GM23338 (cell line): ENCODE measurements at regions not wholly inside any gene's neighbourhood (a gene's known extent, or its start where the extent isn't known, plus 50 kb on each side); places are given as distances from the start of the nearest gene placed in this dataset.

Experiments used
- CREB1 ChIP-seq: fragments of 250-450 bp; sonication (Bioruptor Pico); IDR thresholded peaks from 2 replicates; pipeline ENCODE4 v1.5.0; 2020; ENCODE audit warnings: low read depth, mild to moderate bottlenecking, moderate library complexity
- EZH2 ChIP-seq: fragments of 200-600 bp; sonication (generic); IDR thresholded peaks from one replicate; pipeline ENCODE4 v1.8.0; 2017; ENCODE audit warnings: antibody characterized with exemption, mild to moderate bottlenecking, low read depth; ENCODE audit not compliant: unreplicated experiment
- EZH2phosphoT487 ChIP-seq: fragments of 200-600 bp; sonication (generic); IDR thresholded peaks from one replicate; pipeline ENCODE4 v1.8.1; 2018; ENCODE audit warnings: antibody characterized with exemption; ENCODE audit not compliant: unreplicated experiment
- NANOG ChIP-seq: IDR thresholded peaks from 2 replicates; pipeline ENCODE4 v1.6.1; 2016; ENCODE audit warnings: antibody characterized with exemption, borderline replicate concordance
- POLR2AphosphoS5 ChIP-seq: IDR thresholded peaks from 2 replicates; pipeline ENCODE4 v1.6.1; 2016; ENCODE audit warnings: antibody characterized with exemption, low read depth
- STAT1 ChIP-seq: IDR thresholded peaks from one replicate; pipeline ENCODE4 v1.6.1; 2016; ENCODE audit warnings: antibody characterized with exemption; ENCODE audit not compliant: unreplicated experiment
- TF ChIP-seq, protein P1 (sequence below), 2 experiments: fragments of 200-600 bp in 1 of 2; sonication (generic) in 1 of 2; conservative IDR thresholded peaks; 2 replicates each; pipeline versions ENCODE4 v1.5.1 to v1.6.1; 2016 to 2017; ENCODE audit warnings: antibody characterized with exemption in 2 of 2, low read depth in 2 of 2, mild to moderate bottlenecking in 2 of 2, moderate library complexity in 1 of 2
- TF ChIP-seq, protein P2 (sequence below): IDR thresholded peaks from one replicate; pipeline ENCODE4 v1.6.1; 2018; ENCODE audit warnings: antibody characterized with exemption; ENCODE audit not compliant: unreplicated experiment

DNA sequence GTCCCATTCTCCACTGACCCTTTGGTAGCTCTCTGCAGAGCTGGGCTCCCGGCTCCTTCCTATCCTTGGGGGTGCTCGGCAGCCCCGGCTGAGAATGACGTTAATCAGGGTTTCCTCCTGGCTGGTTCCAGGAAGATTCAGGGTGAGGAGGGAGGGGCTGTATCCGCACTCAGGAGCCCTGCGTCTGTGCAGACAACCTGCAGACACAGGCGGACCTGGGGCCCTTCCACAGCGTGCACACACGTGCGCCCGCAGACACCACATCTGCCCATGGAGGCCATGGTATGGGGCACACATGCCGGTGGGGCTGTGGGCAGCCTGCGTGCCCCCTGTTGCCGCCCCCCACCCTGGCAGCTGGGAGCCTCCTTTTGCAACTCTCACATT is 66.6 kb upstream of the RNU6ATAC start:
- TF ChIP-seq, protein P1, sequence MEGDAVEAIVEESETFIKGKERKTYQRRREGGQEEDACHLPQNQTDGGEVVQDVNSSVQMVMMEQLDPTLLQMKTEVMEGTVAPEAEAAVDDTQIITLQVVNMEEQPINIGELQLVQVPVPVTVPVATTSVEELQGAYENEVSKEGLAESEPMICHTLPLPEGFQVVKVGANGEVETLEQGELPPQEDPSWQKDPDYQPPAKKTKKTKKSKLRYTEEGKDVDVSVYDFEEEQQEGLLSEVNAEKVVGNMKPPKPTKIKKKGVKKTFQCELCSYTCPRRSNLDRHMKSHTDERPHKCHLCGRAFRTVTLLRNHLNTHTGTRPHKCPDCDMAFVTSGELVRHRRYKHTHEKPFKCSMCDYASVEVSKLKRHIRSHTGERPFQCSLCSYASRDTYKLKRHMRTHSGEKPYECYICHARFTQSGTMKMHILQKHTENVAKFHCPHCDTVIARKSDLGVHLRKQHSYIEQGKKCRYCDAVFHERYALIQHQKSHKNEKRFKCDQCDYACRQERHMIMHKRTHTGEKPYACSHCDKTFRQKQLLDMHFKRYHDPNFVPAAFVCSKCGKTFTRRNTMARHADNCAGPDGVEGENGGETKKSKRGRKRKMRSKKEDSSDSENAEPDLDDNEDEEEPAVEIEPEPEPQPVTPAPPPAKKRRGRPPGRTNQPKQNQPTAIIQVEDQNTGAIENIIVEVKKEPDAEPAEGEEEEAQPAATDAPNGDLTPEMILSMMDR (conservative IDR thresholded peaks at IDR 0.05; ENCODE audit: low read depth in 2 of 2): no peak
- TF ChIP-seq EZH2 (no peak), POLR2AphosphoS5 (no peak), CREB1 (CRISPR knock-in tag) (no peak), STAT1 (no peak), EZH2phosphoT487 (no peak), NANOG (no peak)
- TF ChIP-seq, protein P2, sequence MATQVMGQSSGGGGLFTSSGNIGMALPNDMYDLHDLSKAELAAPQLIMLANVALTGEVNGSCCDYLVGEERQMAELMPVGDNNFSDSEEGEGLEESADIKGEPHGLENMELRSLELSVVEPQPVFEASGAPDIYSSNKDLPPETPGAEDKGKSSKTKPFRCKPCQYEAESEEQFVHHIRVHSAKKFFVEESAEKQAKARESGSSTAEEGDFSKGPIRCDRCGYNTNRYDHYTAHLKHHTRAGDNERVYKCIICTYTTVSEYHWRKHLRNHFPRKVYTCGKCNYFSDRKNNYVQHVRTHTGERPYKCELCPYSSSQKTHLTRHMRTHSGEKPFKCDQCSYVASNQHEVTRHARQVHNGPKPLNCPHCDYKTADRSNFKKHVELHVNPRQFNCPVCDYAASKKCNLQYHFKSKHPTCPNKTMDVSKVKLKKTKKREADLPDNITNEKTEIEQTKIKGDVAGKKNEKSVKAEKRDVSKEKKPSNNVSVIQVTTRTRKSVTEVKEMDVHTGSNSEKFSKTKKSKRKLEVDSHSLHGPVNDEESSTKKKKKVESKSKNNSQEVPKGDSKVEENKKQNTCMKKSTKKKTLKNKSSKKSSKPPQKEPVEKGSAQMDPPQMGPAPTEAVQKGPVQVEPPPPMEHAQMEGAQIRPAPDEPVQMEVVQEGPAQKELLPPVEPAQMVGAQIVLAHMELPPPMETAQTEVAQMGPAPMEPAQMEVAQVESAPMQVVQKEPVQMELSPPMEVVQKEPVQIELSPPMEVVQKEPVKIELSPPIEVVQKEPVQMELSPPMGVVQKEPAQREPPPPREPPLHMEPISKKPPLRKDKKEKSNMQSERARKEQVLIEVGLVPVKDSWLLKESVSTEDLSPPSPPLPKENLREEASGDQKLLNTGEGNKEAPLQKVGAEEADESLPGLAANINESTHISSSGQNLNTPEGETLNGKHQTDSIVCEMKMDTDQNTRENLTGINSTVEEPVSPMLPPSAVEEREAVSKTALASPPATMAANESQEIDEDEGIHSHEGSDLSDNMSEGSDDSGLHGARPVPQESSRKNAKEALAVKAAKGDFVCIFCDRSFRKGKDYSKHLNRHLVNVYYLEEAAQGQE: no peak
